ENCODE measurements at regions not wholly inside any gene's neighbourhood (a gene's known extent, or its start where the extent isn't known, plus 50 kb on each side); places are given as distances from the start of the nearest gene placed in this dataset.
"Not testable (repeated sequence)": the region's sequence is repeated elsewhere in the genome, so short reads cannot be mapped to it uniquely, and the experiment has no call there.

DNA sequence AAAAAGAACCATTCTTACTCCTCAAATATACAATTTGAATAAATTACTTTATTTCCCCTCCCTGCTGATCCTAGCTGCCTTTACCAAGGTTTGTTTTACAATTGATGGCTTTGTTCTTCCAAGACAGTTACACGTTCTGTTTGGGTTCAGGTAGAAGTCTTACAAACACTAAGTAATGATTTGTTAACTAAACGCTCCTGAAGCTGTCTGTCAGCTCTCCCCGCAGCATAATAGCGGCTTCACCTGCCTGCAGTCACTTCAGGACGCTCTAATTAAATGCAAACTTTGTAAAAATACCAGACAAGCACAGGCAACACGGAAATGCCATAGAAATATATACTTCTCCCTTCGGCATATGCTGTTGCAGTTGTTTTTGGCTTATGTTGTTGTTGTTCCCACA lies 176.4 kb upstream of the MDFIC2 start:
- no peak for DNase-seq (ENCODE audit: low spot score)

GRCh38 chr3:70488131-70488530 lies 175.7 kb upstream of the MDFIC2 start:
- DNase-seq (ENCODE audit: low spot score): no peak

GRCh38 chr3:70486414-70487017 lies 174.1 kb upstream of the MDFIC2 start:
- no peak for DNase-seq (ENCODE audit: low spot score)

DNA sequence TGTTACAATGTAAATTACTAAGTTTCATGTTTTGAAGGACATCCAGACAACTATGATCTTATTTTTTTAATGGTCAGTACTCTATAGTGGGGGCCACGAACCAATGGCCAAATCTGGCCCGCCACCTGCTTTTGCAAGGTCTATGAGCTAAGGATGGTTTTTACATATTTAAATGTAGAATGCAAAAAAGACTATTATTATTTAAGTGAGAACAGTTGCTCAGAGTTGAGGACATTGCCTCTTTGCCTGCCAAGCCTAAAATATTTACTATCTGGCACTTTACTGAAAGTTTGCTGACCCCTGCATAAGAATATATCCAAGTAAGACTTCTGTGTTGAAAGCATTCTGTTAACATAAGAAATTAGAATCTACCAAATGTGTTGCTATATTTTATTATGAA lies 163.7 kb upstream of the MDFIC2 start:
- DNase-seq (ENCODE audit: low spot score): no peak

- no peak for DNase-seq (ENCODE audit: low spot score)
These were observed 159.3 kb upstream of the MDFIC2 start for GRCh38 chr3:70471464-70472342.

DNA sequence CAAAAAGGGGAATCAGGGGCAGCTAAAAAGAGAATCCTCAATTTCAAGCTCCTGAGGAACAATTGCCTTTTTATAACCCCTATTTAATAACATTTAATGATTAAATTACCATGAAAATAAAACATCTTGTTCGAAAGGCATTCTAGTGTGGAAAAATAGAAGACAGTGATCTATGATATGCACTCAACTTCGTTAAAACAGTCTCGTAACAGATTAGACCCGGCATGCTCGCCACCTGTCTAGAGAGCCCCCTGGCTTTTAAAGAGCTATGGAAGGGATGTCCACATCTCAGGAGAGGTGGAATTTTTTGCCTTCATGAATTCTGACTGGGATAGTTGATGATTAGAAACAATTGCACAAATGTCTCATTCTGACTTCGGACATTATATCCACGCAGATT lies 153.7 kb upstream of the MDFIC2 start:
- no peak for DNase-seq (ENCODE audit: low spot score)

- no peak for DNase-seq (ENCODE audit: low spot score)
These were observed 152.4 kb upstream of the MDFIC2 start for GRCh38 chr3:70464876-70465275.

DNA sequence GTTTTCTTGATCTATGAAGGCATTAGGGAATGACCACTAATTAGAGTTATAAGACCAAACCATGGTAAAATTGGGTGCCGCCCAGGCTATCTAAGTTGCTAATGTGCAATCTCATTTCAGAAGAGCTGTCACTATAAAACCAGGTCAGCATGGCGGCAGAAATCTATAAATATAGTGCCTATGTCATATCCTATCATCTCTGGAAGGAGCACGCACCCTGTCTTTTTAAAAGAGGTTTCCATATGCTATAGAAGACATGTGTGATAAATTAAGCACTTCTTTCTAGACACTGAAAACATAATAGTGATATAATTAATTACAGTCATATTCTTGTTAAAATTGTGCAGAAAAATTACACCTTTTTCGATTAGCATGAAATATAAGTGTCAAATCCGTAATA lies 152.0 kb upstream of the MDFIC2 start:
- no peak for DNase-seq (ENCODE audit: low spot score)

GRCh38 chr3:70450220-70450619 lies 137.8 kb upstream of the MDFIC2 start:
- DNase-seq (ENCODE audit: low spot score): not testable (repeated sequence)

- DNase-seq (ENCODE audit: low spot score): not testable (repeated sequence)
These were observed 123.0 kb upstream of the MDFIC2 start for GRCh38 chr3:70435422-70435821.

GRCh38 chr3:70433091-70433490 lies 120.7 kb upstream of the MDFIC2 start:
- no peak for DNase-seq (ENCODE audit: low spot score)

GRCh38 chr3:70431911-70432310 lies 119.5 kb upstream of the MDFIC2 start:
- no peak for DNase-seq (ENCODE audit: low spot score)

DNA sequence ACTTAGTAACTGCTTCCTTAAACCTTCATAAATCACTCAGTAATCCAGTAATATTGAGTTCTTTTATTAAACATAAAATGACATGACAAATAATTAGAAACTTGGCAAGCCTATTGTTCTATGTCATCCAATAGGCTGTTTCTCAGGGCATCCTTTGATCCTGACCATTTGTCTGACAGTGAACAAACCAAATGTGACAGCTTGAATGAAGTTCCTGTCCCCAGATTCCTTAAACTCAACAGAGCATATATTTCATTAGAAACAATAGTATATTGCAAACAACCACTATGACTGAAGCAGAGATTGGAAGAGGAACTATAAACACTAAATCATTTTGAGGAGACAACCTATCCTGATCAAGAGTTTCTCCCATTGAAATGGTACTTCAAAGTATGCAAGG lies 113.6 kb upstream of the MDFIC2 start:
- DNase-seq (ENCODE audit: low spot score): no peak

GRCh38 chr3:70421506-70421905 lies 109.1 kb upstream of the MDFIC2 start:
- DNase-seq (ENCODE audit: low spot score): no peak

GRCh38 chr3:70409018-70409417 lies 96.6 kb upstream of the MDFIC2 start:
- no peak for DNase-seq (ENCODE audit: low spot score)

- no peak for DNase-seq (ENCODE audit: low spot score)
These were observed 87.8 kb upstream of the MDFIC2 start for GRCh38 chr3:70400194-70400593.

DNA sequence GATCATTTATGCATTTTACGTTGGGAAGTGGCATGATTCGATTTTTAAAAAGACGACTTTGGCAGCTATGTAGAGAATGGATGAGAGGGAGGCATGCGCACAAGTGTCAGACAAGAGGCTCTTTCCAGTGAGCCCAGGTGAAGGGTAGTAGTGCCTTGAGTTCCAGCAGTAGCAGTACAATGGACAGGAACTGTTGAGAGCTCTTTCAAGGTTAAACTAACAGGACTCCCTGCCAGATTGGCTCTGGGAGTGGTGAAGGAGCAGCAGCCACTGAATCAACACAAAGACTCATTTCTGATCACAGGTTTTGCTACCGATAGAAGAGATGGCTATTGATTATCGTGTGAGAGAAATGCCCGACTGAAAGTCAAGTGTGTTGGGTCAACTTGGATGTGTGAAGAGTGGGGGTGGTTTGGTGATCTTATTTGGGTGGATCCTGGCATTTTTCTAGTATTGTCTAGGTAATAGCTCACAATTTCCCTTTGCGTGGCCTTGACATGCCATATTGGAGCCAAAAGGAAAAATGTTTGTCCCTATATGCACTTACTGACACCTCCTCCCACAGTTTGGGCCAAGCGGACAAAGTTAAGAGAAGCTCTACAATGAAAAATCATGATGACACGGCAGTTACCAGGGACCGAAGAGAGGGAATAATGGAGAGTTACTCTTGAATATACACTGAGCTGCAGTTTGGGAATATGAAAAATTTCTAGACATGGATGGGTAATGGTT lies 81.6 kb upstream of the MDFIC2 start:
- no peak for DNase-seq (ENCODE audit: low spot score)

DNA sequence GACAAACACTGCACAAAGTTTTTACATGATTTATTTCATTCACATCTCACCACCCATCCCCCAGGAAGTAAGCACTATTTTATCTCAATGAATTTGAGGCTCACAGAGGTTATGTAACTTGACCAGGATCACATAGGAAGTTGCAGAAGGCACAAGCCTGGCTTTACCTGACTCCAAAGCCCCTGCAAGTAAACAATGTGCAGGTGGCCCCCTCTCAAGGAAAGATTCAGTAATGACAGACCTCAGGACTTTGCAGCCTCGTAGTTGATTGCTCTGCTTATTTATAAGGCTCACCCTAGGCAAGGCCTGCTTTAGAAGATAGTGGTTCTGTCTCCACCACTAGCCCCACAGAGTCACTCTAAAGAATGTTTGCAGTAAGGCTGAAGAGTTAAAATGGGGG lies 79.8 kb upstream of the MDFIC2 start:
- no peak for DNase-seq (ENCODE audit: low spot score)

DNA sequence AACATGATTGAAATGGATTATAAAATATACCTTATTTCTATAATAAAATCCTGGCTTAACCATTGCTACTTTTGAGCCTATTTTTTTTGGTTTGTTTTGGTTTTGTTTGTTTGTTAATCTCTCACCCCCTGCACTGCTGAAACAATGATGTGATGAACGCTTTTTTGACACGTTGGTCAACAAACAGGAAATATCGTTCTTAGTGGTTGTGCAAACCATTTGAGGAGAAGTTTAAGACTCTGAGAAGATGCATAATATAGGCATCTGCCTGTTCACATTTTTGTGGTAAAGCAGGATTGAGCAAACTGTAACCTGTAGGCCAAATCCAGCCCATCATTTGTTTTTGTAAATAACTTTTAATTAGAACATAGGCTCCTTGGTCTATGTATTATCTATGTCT lies 75.5 kb upstream of the MDFIC2 start:
- DNase-seq (ENCODE audit: low spot score): no peak

GRCh38 chr3:70386846-70387245 lies 74.4 kb upstream of the MDFIC2 start:
- DNase-seq (ENCODE audit: low spot score): no peak

GRCh38 chr3:70386043-70386442 lies 73.6 kb upstream of the MDFIC2 start:
- no peak for DNase-seq (ENCODE audit: low spot score)

DNA sequence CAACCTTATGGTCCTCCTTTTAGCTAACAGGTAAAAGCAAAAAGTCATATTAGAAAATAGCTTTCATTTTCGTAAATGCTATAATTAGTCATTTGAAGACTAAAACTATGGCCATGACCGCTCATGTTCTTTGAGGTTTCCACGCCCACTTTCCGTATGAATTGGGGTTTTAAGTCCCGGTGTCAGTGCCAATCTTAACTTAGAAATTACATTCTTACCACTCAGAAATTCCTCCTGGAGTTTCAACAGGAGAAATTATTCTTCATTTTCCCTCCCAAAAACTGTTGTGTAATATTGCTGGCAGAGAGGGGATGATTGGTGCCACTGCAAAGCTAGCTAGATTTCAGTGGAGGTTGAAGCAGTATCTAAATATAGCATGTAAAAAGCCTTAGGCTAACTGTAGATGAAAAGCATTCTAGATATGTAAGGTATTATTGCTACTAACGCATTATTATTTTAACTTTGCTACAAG lies 71.0 kb upstream of the MDFIC2 start:
- no peak for DNase-seq (ENCODE audit: low spot score)

DNA sequence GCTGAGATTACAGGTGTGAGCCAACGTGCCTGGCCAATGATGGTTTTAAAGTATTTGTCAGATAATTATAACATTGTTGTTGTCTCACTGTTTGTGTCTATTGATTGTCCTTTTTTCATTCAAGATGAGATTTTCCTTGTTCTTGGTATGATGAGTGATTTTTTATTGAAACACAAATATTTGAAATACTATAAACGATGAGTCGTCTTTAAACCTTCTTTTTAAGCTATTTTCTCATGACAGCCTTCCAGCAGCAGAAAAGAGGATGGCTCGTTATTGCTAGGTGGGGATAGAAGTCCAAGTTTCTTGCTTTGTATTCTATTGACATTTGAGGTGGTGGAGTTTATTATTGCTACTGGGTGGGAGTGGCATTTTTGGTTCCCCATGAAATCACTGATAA lies 61.7 kb upstream of the MDFIC2 start:
- no peak for DNase-seq (ENCODE audit: low spot score)

Measured in A172 (cell line).